Occipital lobe (tissue), 1 donor: ENCODE measurements at regions not wholly inside any gene's neighbourhood (a gene's known extent, or its start where the extent isn't known, plus 50 kb on each side); places are given as distances from the start of the nearest gene placed in this dataset.
"Not testable (repeated sequence)": the region's sequence is repeated elsewhere in the genome, so short reads cannot be mapped to it uniquely, and the experiment has no call there.

Source experiments
- DNase-seq: peaks from one replicate; lab custom pipeline; 2025; lab: John Stamatoyannopoulos, UW

DNA sequence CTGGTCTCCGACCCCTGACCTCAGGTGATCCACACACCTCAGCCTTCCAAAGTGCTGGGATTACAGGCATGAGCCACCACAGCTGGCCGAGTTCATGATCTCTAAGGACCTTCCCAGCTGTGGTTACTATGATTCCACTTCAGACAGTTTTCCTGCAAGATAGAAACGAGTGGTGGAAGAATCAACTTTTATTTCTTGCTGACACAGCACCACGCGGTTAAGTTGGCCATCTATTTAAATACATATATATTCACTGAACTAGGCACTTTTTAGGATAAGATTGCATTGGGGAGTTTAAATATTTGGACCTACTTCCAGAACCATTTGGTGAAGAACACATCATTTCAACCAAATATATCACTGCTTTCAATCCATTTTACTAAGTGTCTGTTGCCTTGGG lies 213.4 kb downstream of the TBX5 start:
- no peak for DNase-seq

DNA sequence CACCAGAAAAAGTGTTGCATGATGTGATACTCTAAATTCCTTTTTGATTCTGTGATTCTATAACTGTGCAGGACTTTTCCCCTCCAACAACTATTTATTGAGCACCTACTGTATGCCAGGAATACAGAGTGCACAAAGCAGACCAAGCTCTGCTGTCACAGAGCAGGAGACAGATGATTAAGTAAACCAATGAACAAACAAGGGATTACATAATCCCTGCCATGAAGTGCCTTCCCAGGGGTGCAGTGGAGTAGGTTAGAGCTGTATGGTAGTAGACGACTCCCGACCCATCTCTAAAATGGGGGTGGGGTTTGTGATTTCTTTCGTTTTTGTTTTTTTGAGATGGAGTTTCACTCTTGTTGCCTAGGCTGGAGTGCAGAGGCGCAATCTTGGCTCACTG lies 213.9 kb downstream of the TBX5 start:
- DNase-seq: no peak

DNA sequence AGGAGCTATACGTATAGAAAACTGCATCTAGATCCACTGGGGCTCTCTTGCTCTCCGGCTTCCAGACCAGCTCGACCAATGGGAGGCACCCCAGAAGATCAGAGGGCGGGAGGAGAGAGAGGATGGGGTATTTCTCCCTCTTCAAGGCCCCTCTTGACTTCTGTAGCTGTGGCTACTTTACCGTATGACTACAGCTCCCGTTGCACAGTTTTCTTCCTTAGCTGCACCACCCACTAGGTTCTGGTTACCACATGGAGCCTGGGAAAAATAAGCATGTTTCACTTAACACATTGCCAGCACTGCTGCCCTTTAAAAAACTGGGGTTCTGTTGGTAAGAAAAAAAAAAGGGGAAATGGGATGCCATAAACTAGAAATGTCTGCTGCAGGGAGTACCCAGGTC lies 214.4 kb downstream of the TBX5 start:
- DNase-seq: no peak

- no peak for DNase-seq
These were observed 215.0 kb downstream of the TBX5 start for GRCh38 chr12:114190971-114191370.

GRCh38 chr12:114189266-114189665 lies 216.7 kb downstream of the TBX5 start:
- DNase-seq: no peak

DNA sequence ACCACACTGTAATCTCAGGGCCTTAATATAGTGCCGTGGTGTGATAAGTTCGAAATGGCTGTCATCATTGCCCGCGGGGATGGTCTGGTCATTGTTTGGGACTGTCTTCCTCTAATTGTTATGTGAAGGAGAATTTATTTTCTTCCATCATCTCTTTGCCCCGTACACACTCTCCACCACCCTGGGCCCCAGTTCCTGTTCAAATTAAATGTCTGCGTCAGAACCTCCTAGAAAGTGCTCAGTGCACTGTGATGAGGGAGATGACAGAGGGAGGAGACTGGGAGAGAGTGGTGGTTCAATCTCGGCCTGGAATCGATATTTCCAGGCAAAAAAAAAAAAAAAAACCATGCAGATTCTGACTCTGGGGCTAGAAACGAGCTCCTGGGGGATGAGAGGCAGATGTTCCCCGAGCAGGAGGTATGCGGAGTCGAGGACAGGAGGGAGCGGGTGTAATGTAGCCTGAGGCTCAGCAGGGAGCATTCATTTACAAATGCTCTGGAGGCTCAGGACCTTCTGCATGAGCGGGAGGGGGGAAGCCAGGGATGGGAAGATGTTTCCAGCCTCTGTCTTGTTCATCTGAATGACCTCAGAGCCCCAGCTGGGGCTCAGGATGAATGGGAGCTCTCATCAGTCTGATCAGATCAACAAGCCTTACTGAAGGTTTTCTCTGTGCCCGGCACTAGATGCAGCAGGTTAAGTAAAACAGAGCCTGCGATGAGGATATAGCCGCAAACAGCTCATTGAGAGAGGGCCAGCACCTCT lies 219.5 kb downstream of the TBX5 start:
- DNase-seq: peak; percentile 72

- DNase-seq: no peak
These were observed 218.9 kb upstream of the RBM19 start for GRCh38 chr12:114185036-114185435.

- DNase-seq: no peak
These were observed 208.2 kb upstream of the RBM19 start for GRCh38 chr12:114174326-114174725.

DNA sequence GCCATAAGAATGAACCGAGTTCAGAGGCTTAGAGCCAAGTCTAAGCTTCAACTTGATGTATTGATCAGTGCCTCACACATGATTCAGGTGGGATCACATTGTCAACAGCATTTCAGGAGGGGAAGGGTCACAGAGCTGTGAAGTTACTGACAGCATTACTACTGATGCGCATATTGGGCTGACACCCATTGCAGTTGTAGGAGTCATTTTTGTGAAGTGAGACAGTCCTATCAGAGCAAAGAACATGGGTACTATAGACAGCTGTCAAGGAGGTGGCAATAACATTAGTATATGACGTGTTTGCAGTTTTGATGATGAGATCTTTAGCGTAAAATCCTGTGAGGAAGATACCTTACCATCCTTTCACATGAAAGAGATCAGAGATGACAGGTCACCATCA lies 206.0 kb upstream of the RBM19 start:
- no peak for DNase-seq

DNA sequence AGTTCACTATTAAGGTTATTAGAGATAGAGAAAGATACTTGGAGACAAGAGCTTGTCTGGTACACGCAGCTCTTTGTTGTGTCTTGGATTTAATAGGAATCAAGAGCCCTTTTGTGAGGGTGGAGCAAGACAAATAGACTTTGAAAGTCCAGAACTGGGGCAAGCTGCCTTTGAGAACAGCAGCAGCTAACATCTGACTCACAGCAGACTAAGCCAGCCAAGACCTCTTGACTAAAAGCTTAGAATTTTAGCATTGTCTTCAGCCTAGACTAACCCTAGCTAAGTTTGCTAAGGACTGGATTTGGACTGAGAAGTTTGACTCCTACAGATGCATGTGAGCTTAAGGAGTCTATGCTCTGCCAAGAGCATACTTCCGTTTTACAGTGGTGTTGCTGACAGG lies 201.9 kb upstream of the RBM19 start:
- DNase-seq: no peak

DNA sequence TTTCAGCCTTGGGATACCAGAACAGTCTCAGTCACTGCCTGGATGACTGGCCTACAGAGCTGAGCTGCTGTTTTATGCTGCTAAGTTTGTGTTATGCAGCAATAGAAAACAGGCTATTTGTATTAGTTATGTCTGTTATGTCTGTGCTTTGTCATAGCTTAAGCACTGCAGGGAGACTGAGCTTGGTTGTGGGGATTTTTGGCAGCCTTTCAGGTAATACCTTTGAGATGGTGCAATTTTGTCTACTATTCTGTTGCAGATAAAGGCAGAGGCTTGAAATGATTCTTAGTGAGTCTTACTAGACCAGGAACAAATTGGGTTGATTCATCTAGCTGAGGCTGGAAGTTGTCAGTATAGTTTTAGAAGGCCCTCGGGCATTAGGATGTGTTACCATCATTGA lies 201.3 kb upstream of the RBM19 start:
- no peak for DNase-seq

GRCh38 chr12:114166362-114166761 lies 200.2 kb upstream of the RBM19 start:
- DNase-seq: no peak

DNA sequence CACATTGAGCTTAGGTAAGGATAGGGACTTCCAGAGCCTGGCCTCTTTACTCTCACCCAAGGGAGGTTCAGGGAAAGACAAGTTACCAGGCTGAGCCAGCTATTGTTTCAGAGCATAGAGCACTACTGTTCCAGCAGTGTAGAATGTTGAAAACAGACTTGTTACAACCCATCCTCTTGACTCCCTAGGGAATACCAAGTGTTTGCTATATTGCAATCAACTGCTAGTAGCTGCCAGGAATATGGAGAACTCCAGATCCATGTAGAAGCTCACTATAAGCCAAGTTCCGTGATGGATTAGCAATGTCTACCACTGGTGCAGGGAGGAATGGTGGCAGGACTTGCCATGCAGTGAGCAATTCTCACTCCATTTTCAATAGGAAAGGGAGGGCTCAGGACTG lies 199.8 kb upstream of the RBM19 start:
- no peak for DNase-seq

DNA sequence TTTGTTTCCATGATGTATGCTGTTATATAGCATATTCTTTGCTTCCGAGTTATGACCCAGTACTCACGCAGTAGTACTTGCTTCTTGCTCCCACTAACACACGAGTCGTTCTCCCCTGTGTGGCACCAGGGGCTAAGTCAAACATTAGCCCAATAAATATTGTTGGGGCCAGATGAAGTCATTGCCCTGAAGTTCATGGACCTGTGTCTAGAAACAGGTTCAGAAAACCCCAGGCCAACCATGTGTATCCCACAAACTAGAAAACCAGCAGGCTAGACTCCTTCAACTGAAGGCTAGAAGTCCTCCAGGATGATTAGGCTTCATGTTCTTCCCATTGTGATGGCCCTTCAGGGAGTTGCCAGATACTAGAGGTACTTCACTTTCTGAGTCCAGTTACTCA lies 198.2 kb upstream of the RBM19 start:
- no peak for DNase-seq

GRCh38 chr12:114163771-114164170 lies 197.6 kb upstream of the RBM19 start:
- no peak for DNase-seq

DNA sequence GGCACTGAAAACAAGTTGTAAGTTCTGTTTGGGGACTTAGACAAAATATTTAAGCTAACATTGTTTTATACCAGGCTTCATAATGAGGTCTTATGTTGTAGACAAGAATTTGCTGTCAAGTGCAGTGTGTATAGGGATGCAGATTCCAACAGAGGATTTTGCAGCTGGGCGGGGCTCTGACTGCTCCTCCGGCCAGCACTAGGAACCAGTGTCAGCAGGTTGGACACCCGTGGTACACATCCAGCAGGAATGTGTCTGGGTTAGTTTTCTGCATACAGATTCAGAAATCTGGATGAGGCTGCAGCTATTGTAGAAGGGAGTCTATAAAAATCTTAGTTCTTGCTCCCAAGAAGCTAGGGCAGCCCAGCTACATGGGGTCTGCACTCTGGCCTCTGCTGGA lies 194.3 kb upstream of the RBM19 start:
- DNase-seq: no peak

- DNase-seq: no peak
These were observed 186.8 kb upstream of the RBM19 start for GRCh38 chr12:114152890-114153289.

DNA sequence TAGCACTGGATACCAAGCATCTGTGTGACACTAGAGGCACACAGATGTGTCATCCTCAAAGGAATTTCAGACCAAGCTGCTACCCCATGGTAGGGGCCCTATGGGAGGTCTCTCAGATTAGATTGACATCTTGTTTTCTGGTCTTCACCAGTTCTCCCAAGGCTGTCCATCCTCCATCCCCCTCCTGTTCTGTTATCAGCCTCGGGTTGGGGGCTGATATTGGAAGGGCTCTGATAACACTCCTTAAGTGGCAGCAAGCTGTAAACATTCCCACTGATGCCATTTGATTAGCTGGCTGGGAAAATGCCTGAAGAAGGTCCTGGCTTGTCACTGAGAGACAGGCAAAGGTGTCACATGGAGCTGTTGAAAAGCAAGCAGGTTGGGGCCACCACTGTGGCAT lies 185.9 kb upstream of the RBM19 start:
- DNase-seq: no peak

DNA sequence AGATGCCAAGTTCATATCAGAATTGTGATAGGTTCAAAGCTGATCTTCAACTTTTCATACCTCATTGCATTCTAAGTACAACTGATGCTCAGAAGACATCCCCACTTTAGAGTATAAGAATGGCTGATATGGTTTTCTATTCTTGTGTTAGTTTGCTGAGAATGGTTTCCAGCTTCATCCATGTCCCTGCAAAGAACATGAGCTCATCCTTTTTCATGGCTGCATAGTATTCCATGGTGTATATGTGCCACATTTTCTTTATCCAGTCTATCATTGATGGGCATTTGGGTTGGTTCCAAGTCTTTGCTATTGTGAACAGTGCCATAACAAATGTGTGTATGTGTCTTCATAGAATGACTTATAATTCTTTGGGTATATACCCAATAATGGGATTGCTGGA lies 184.5 kb upstream of the RBM19 start:
- not testable (repeated sequence) for DNase-seq

DNA sequence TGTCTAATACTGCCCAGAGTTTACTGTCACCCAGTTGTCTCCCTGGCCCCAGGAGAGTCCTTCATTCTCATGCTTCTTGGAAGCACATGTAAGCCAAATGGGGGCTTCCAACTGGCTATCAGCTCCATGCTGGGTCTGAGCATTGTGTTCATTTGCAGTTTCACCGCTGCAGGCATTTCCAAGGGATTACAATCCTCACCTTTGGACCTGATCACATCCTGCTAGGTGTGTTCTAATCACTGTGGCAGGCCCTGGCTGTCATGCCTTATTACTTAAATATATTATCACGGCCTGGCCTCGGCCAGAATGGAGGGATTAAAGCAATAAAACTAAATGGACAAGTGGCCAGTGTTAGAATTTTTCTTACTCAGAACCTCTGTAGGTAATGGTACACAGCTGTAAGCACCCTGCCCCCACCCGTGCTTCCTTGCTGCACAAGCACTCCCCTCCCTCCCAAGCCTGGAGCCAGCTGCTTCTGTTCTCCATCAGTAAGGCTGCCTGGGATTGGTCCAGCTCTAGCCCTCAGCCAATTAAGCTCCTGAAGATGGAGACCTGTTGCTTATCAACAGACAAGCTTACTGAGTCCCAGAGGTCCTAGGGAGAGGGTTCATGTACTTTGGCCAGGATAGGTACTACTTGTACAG lies 175.9 kb upstream of the RBM19 start:
- no peak for DNase-seq

DNA sequence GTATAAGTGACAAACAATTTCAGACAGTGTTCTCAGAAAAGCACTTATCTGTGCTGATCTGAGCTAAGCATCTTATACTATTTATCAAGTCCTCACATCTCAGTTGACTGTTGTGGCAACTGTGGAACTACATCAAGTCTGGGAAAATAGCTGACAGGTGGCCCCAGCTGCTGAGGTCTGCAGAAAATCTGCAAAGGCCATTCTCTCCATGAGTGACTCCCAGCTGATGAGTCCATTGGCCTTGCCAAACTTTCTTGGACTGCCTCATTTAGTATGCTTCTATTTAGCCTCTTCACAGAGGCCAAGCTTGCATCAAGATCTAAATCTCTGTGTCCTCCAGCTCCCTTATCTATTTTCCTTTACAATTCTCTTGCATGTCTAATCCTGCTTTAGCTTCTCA lies 174.5 kb upstream of the RBM19 start:
- DNase-seq: no peak

GRCh38 chr12:114136631-114137030 lies 170.5 kb upstream of the RBM19 start:
- no peak for DNase-seq

DNA sequence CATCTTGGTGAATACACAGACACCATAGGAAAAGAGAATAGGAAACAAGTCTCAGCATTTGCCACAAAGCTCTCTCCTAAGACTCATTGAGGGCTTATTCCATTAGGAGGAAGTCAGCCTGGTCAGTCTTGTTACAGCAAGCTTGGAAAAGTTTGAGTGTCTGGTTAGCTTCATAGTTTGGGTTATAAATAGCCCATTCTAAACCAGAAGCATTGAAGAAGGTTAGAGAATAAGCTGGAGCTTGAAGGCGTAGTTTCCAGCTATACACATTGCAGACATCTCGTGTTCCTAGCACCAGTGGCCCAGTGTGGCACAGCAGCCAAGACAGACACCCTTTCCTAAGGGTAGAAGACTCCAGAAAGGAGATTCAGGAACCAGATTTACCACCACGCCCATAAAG lies 168.8 kb upstream of the RBM19 start:
- no peak for DNase-seq

GRCh38 chr12:114131824-114132223 lies 165.7 kb upstream of the RBM19 start:
- no peak for DNase-seq
